PFSK-1 (cell line): ENCODE measurements at regions not wholly inside any gene's neighbourhood (a gene's known extent, or its start where the extent isn't known, plus 50 kb on each side); places are given as distances from the start of the nearest gene placed in this dataset.

Source experiments
- FOXP2 ChIP-seq: optimal IDR thresholded peaks from 2 replicates; pipeline ENCODE3; 2011; ENCODE audit warnings: borderline replicate concordance, control low read depth, inconsistent platforms; ENCODE audit not compliant: insufficient read depth; ENCODE audit errors: extremely low read length, extremely low read depth
- POLR2AphosphoS5 ChIP-seq: IDR thresholded peaks from 2 replicates; pipeline ENCODE4 v1.6.1; 2012; ENCODE audit warnings: low read depth, mild to moderate bottlenecking, control low read depth, low read length, moderate library complexity
- SIN3A ChIP-seq: IDR thresholded peaks from 2 replicates; pipeline ENCODE4 v1.6.1; 2012; ENCODE audit warnings: mild to moderate bottlenecking, low read length, moderate library complexity, borderline replicate concordance; ENCODE audit not compliant: insufficient read depth
- TAF1 ChIP-seq: IDR thresholded peaks from 2 replicates; pipeline ENCODE4 v1.6.1; 2012; ENCODE audit warnings: low read length, control low read depth, borderline replicate concordance; ENCODE audit not compliant: insufficient read depth
- TF ChIP-seq, protein P1 (sequence below), 2 experiments: IDR thresholded peaks; 2 replicates each; pipeline versions ENCODE4 v1.6.1 to v1.8.0; 2011 to 2012; ENCODE audit warnings: low read depth in 2 of 2, low read length in 2 of 2, control low read depth in 1 of 2, inconsistent platforms in 1 of 2, mild to moderate bottlenecking in 1 of 2, moderate library complexity in 1 of 2; ENCODE audit not compliant: insufficient read depth in 1 of 2

DNA sequence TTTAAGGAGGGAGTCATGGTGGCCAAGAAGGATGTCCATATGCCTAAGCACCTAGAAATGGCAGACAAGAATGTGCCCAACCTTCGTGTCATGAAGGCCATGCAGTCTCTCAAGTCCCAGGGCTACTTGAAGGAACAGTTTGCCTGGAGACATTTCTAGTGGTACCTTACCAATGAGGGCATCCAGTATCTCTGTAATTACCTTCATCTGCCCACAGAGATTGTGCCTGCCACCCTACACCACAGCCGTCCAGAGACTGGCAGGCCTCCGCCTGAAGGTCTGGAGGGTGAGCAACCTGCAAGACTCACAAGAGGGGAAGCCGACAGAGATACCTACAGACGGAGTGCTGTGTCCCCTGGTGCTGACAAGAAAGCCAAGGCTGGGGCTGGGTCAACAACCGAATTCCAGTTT is 115.0 kb downstream of the HFE start:
- TF ChIP-seq TAF1 (no peak), FOXP2 (no peak), POLR2AphosphoS5 (no peak), SIN3A (no peak)
- TF ChIP-seq, protein P1, sequence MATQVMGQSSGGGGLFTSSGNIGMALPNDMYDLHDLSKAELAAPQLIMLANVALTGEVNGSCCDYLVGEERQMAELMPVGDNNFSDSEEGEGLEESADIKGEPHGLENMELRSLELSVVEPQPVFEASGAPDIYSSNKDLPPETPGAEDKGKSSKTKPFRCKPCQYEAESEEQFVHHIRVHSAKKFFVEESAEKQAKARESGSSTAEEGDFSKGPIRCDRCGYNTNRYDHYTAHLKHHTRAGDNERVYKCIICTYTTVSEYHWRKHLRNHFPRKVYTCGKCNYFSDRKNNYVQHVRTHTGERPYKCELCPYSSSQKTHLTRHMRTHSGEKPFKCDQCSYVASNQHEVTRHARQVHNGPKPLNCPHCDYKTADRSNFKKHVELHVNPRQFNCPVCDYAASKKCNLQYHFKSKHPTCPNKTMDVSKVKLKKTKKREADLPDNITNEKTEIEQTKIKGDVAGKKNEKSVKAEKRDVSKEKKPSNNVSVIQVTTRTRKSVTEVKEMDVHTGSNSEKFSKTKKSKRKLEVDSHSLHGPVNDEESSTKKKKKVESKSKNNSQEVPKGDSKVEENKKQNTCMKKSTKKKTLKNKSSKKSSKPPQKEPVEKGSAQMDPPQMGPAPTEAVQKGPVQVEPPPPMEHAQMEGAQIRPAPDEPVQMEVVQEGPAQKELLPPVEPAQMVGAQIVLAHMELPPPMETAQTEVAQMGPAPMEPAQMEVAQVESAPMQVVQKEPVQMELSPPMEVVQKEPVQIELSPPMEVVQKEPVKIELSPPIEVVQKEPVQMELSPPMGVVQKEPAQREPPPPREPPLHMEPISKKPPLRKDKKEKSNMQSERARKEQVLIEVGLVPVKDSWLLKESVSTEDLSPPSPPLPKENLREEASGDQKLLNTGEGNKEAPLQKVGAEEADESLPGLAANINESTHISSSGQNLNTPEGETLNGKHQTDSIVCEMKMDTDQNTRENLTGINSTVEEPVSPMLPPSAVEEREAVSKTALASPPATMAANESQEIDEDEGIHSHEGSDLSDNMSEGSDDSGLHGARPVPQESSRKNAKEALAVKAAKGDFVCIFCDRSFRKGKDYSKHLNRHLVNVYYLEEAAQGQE (IDR thresholded peaks at IDR 0.05; ENCODE audit: insufficient read depth in 1 of 2, low read depth in 2 of 2, low read length in 2 of 2), result no peak

- TF ChIP-seq POLR2AphosphoS5 (no peak), SIN3A (no peak), FOXP2 (no peak), TAF1 (no peak)
- TF ChIP-seq, protein P1 (IDR thresholded peaks at IDR 0.05; ENCODE audit: insufficient read depth in 1 of 2, low read depth in 2 of 2, low read length in 2 of 2), result no peak
These were observed 115.8 kb downstream of the HFE start for GRCh38 chr6:26202811-26203583.

- TF ChIP-seq, protein P1 (IDR thresholded peaks at IDR 0.05; ENCODE audit: insufficient read depth in 1 of 2, low read depth in 2 of 2, low read length in 2 of 2), result peak; percentile 65 to 73
- TF ChIP-seq SIN3A (peak; percentile 95), FOXP2 (no peak), TAF1 (peak; percentile 96), POLR2AphosphoS5 (peak; percentile 100)
These were observed 117.3 kb downstream of the HFE start for GRCh38 chr6:26204332-26205160.

DNA sequence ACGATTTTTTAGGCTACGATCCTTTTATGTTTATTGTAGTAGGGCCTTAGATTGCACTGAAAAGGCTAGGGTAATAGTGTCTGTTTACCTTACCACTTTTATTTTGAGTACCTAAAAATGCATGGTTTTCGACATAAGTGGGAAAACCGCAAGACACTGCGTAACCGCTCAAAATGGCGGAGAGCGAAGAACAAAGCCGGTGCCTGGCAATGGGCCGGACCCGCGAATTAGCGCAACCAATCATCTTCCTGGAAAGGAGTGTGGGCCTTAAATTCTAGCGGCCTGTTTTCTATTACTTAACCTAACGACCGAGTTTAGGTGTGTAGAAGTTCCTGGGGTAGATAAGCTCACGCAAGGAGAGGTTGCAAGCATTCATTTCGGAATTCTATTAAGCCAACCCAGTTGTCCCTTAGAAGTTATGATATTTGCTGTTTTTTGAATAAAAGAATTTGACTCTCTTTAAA is 118.0 kb downstream of the HFE start:
- TF ChIP-seq FOXP2 (no peak), SIN3A (no peak), TAF1 (no peak), POLR2AphosphoS5 (no peak)
- TF ChIP-seq, protein P1 (IDR thresholded peaks at IDR 0.05; ENCODE audit: insufficient read depth in 1 of 2, low read depth in 2 of 2, low read length in 2 of 2), result no peak
